CMK (cell line): ENCODE measurements at regions not wholly inside any gene's neighbourhood (a gene's known extent, or its start where the extent isn't known, plus 50 kb on each side); places are given as distances from the start of the nearest gene placed in this dataset.
"Not testable (repeated sequence)": the region's sequence is repeated elsewhere in the genome, so short reads cannot be mapped to it uniquely, and the experiment has no call there.

Experiments
- DNase-seq: peaks from one replicate; pipeline ENCODE4 v3.0.0-alpha.2; 2010; ENCODE audit warnings: low read depth

GRCh38 chr7:14967376-14967775, 64.8 kb upstream of the DGKB start:
- not testable (repeated sequence) for DNase-seq

- no peak for DNase-seq
Measured at GRCh38 chr7:14962778-14963177, 60.2 kb upstream of the DGKB start.

GRCh38 chr7:14960721-14961120, 58.2 kb upstream of the DGKB start:
- DNase-seq: no peak

GRCh38 chr7:14959339-14959738, 56.8 kb upstream of the DGKB start:
- DNase-seq: no peak

GRCh38 chr7:14954035-14954434, 51.5 kb upstream of the DGKB start:
- no peak for DNase-seq
